Thyroid gland (tissue), 4 donors: ENCODE measurements at regions not wholly inside any gene's neighbourhood (a gene's known extent, or its start where the extent isn't known, plus 50 kb on each side); places are given as distances from the start of the nearest gene placed in this dataset.

Source experiments
- DNase-seq, 2 donors: peaks; one replicate each; pipeline ENCODE4 v3.0.0-alpha.2; 2019
- H3K27ac ChIP-seq, 3 donors: fragments of 200-600 bp; sonication (generic); 1 replicate in 2 of 3; 2 replicates in 1 of 3; pipeline ENCODE4 v1.5.1; 2016 to 2019; ENCODE audit warnings: mild to moderate bottlenecking in 1 of 3, moderate library complexity in 1 of 3
- H3K27me3 ChIP-seq: fragments of 200-600 bp; sonication (generic); one replicate; pipeline ENCODE4 v1.5.1; 2019
- H3K36me3 ChIP-seq, 2 donors: fragments of 200-600 bp; sonication (generic); one replicate each; pipeline ENCODE4 v1.5.1; 2016 to 2019
- H3K4me1 ChIP-seq, 2 donors: fragments of 200-600 bp; sonication (generic); one replicate each; pipeline ENCODE4 v1.5.1; 2017 to 2019
- H3K4me3 ChIP-seq, 3 donors: fragments of 200-600 bp; sonication (generic); replicated peaks in 1 of 3; 1 replicate in 2 of 3; 2 replicates in 1 of 3; pipeline ENCODE4 v1.5.1; 2016; ENCODE audit warnings: mild to moderate bottlenecking in 1 of 3
- H3K9me3 ChIP-seq: fragments of 200-600 bp; sonication (generic); one replicate; pipeline ENCODE4 v1.5.1; 2017
- POLR2A ChIP-seq, 2 donors: fragments of 450-650 bp; IDR thresholded peaks; one replicate each; pipeline ENCODE4 v1.6.1; 2017; ENCODE audit warnings: antibody characterized with exemption in 2 of 2, mild to moderate bottlenecking in 2 of 2, moderate library complexity in 1 of 2
- WGBS, 2 donors: methylation state at CpG; one replicate each; pipeline ENCODE4 v1.1.5; 2017; 5-methylcytosine and 5-hydroxymethylcytosine counted together
- intact Hi-C: fragments of 100-400 bp; cut with DNase I; formaldehyde crosslinking; loops from one replicate; pipeline ENCODE4 v1.15.1; 2023
- TF ChIP-seq, protein P1 (sequence below), 6 experiments: fragments of 200-600 bp in 3 of 6; fragments of 450-650 bp in 3 of 6; sonication (generic) in 3 of 6; IDR thresholded peaks; one replicate each; pipeline ENCODE4 v1.5.1; 2016 to 2019; ENCODE audit warnings: antibody characterized with exemption in 6 of 6, mild to moderate bottlenecking in 2 of 6, inconsistent platforms in 1 of 6, moderate library complexity in 1 of 6

DNA sequence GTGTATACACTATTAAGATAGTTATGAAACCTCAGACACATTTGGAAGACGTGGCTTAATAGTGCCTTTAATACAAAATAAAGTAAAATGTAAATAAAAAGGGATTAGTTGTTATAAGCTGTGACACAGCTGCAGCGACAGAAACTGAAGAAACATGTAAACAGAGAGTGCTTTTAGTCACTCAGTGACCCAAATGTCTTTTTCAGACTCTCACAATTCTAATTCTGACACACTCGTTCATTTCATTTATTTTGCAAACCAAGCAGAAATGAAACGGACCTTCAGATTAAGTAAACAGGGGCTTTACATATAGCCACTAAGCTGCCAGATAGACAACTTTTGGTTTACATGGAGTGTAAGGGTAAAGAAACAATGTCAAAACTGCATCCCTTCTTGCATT lies 181.0 kb upstream of the ETAA1 start:
- H3K9me3 ChIP-seq = no peaks in the 10 kb centered on the region
- no peaks in the 10 kb centered on the region for H3K27me3 ChIP-seq
- no peaks in the 10 kb centered on the region for H3K4me1 ChIP-seq
- H3K27ac ChIP-seq = no peak overlapping the region
- DNase-seq = no peak
- no peak for TF ChIP-seq POLR2A (IDR thresholded peaks at IDR 0.05)
- TF ChIP-seq, protein P1, sequence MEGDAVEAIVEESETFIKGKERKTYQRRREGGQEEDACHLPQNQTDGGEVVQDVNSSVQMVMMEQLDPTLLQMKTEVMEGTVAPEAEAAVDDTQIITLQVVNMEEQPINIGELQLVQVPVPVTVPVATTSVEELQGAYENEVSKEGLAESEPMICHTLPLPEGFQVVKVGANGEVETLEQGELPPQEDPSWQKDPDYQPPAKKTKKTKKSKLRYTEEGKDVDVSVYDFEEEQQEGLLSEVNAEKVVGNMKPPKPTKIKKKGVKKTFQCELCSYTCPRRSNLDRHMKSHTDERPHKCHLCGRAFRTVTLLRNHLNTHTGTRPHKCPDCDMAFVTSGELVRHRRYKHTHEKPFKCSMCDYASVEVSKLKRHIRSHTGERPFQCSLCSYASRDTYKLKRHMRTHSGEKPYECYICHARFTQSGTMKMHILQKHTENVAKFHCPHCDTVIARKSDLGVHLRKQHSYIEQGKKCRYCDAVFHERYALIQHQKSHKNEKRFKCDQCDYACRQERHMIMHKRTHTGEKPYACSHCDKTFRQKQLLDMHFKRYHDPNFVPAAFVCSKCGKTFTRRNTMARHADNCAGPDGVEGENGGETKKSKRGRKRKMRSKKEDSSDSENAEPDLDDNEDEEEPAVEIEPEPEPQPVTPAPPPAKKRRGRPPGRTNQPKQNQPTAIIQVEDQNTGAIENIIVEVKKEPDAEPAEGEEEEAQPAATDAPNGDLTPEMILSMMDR (IDR thresholded peaks at IDR 0.05) = no peak
- intact Hi-C loops = no loop called here
- 78 to 81% methylated on average over 4 of the region's 4 CpGs for WGBS, 2 donors
- no peak overlapping the region for H3K4me3 ChIP-seq
- no peaks in the 10 kb centered on the region for H3K36me3 ChIP-seq

DNA sequence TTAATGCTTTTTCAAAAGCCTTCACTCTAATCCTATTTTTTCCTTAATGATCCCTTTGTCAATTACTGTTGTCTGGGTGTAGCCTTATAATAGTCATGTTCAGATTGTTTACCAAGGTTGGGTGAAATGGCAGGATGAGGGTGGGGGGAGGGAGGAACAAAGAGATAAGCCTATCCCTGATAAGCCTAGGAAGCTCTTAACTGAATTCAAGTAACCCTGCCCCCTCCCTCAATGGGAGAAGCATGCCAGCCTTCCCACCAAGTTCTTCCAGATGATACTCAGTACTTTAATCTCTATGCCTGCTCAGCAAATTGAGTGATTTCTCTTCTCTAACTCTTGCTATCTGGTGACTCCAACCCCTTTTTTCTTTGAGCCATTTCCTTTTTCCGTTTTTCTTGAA lies 180.3 kb upstream of the ETAA1 start:
- H3K4me1 ChIP-seq = no peaks in the 10 kb centered on the region
- TF ChIP-seq POLR2A (IDR thresholded peaks at IDR 0.05) = no peak
- TF ChIP-seq, protein P1 (IDR thresholded peaks at IDR 0.05) = no peak
- no peak for DNase-seq
- H3K27me3 ChIP-seq = no peaks in the 10 kb centered on the region
- no peak overlapping the region for H3K27ac ChIP-seq
- H3K9me3 ChIP-seq = no peaks in the 10 kb centered on the region
- H3K4me3 ChIP-seq = no peak overlapping the region
- intact Hi-C loops = no loop called here
- no peaks in the 10 kb centered on the region for H3K36me3 ChIP-seq
- WGBS, 2 donors = 76 to 81% methylated on average over 1 of the region's 1 CpG

DNA sequence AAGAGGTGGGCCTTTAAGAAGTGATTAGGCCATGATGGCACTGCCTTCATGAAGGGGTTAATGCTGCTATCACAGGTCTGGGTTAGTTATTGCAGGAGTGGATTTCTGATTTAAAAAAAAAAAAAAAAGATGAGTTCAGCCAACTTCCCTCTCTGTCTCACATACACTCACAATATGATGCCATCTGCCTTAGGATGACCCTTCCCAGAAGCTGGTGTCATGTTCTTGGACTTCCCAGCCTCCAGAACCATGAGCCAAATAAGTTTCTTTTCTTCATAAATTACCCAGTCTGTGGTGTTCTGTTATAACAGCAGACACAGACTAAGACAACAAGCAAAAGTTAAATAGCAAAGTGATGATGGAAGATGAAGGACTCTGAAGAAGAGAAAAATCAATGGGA lies 179.7 kb upstream of the ETAA1 start:
- intact Hi-C loops = no loop called here
- TF ChIP-seq, protein P1 (IDR thresholded peaks at IDR 0.05) = no peak
- TF ChIP-seq POLR2A (IDR thresholded peaks at IDR 0.05) = no peak
- H3K27me3 ChIP-seq = no peaks in the 10 kb centered on the region
- no peaks in the 10 kb centered on the region for H3K36me3 ChIP-seq
- no peak for DNase-seq
- H3K9me3 ChIP-seq = no peaks in the 10 kb centered on the region
- H3K4me3 ChIP-seq = no peak overlapping the region
- H3K4me1 ChIP-seq = no peaks in the 10 kb centered on the region
- no peak overlapping the region for H3K27ac ChIP-seq

DNA sequence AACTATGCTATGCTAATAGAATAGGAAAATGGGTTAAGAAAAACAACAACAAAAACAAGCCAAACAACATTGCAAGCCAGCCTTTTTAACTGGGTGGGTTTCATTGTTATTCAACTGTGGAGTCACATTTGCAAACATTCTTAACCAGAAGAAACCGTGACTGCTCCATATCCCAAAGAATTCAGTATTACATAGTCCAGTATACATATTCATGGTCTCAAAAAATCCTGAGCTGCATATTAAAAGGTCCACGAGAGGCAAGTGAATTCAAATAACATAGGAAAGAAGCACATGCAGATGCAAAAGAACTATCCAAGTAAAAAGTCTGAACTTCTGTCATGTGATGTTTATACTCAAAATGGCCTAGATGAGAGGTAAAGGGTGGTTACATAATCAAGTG lies 179.1 kb upstream of the ETAA1 start:
- H3K4me1 ChIP-seq = no peaks in the 10 kb centered on the region
- intact Hi-C loops = no loop called here
- H3K27me3 ChIP-seq = no peaks in the 10 kb centered on the region
- H3K27ac ChIP-seq = no peak overlapping the region
- no peaks in the 10 kb centered on the region for H3K9me3 ChIP-seq
- 90 to 95% methylated on average over 2 of the region's 2 CpGs for WGBS, 2 donors
- DNase-seq = no peak
- TF ChIP-seq POLR2A (IDR thresholded peaks at IDR 0.05) = no peak
- TF ChIP-seq, protein P1 (IDR thresholded peaks at IDR 0.05) = no peak
- no peak overlapping the region for H3K4me3 ChIP-seq
- no peaks in the 10 kb centered on the region for H3K36me3 ChIP-seq

DNA sequence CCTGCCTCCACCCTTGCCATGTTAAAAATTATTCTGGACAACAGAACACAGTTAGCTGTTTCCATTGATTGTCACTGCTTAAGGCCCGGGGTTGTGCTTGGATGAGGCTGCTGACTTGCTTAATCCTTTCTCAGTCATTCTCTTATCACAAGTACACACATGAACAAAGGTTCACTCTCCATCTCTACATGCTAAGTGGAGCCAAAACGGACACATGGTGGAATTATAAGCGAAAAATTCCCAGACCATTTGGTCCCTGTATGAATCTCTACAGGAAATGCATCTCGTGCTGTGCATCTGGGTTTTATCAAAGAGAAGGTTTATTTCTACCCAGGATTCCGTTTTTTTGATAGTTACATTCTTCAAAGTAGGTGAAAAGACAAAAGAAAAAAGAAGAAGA lies 177.5 kb upstream of the ETAA1 start:
- H3K4me3 ChIP-seq = no peak overlapping the region
- intact Hi-C loops = no loop called here
- no peaks in the 10 kb centered on the region for H3K36me3 ChIP-seq
- no peaks in the 10 kb centered on the region for H3K27me3 ChIP-seq
- TF ChIP-seq POLR2A (IDR thresholded peaks at IDR 0.05) = no peak
- TF ChIP-seq, protein P1 (IDR thresholded peaks at IDR 0.05) = no peak
- WGBS, 2 donors = 76 to 77% methylated on average over 5 of the region's 5 CpGs
- H3K4me1 ChIP-seq = no peaks in the 10 kb centered on the region
- H3K9me3 ChIP-seq = no peaks in the 10 kb centered on the region
- no peak overlapping the region for H3K27ac ChIP-seq
- DNase-seq = no peak
